ENCODE measurements at regions not wholly inside any gene's neighbourhood (a gene's known extent, or its start where the extent isn't known, plus 50 kb on each side); places are given as distances from the start of the nearest gene placed in this dataset.
"Not testable (repeated sequence)": the region's sequence is repeated elsewhere in the genome, so short reads cannot be mapped to it uniquely, and the experiment has no call there.

- Histone ChIP-seq H3K36me3 (no peaks in the 10 kb centered on the region), H3K9me3 (ENCODE audit: severe bottlenecking) (no peaks in the 10 kb centered on the region), H3K4me3 (ENCODE audit: low read depth, low read length) (no peak overlapping the region), H3K27ac (no peak overlapping the region), H3K27me3 (ENCODE audit: insufficient read depth, low read depth, severe bottlenecking) (no peaks in the 10 kb centered on the region)
- no peak for DNase-seq
- TF ChIP-seq CTCF (IDR thresholded peaks at IDR 0.05; ENCODE audit: low read depth, low read length) = no peak
Observed at GRCh38 chr11:37280200-37280599, 682.2 kb upstream of the RAG2 start.

DNA sequence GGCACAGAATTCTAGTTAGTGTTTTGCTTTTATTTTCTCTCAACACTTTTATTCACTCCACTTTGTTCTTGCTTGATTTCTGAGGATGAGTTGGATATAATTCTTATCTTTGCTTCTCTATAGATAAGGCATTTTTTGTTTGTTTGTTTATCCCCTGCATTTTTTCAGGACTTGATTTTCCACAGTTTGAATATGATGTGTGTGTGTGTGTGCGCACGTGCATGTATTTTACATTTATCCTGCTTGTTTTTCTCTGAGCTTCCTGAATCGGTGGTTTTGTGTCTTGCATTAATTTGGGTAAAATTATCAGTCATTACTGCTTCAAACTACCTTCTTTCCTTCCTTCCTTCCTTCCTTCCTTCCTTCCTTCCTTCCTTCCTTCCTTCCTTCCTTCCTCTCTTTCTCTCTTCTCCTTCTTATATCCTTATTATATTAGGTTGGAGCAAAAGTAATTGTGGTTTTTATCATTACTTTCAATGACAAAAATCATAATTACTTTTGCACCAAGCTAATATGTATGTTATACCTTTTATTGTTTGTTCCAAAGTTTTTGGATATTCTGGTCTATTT, 679.9 kb upstream of the RAG2 start:
- Histone ChIP-seq H3K4me3 (ENCODE audit: low read depth, low read length) (no peak overlapping the region), H3K9me3 (ENCODE audit: severe bottlenecking) (no peaks in the 10 kb centered on the region), H3K27ac (no peak overlapping the region), H3K36me3 (no peaks in the 10 kb centered on the region), H3K27me3 (ENCODE audit: insufficient read depth, low read depth, severe bottlenecking) (no peaks in the 10 kb centered on the region)
- DNase-seq = no peak
- no peak for TF ChIP-seq CTCF (IDR thresholded peaks at IDR 0.05; ENCODE audit: low read depth, low read length)

DNA sequence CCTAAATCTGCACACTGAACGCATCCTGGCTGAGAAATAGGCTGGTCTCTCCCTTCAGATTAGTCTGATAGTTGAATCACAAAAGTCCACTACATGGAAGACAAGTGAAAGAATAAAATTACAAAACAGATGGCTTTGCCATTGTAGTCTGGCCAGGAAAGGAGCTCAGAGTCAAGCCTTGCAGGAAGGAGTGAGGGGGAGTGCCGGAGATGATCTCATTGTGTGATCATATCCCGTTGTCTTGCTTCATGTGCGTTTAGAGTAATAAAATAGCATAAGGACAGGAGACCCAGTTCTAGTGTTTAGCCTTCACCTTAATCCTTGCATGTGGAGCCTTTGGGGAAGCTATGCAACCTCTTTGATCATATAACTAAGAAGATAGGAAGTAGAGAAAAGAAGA, 666.7 kb upstream of the RAG2 start:
- H3K27me3 ChIP-seq (ENCODE audit: insufficient read depth, low read depth, severe bottlenecking) = no peaks in the 10 kb centered on the region
- DNase-seq = no peak
- H3K9me3 ChIP-seq (ENCODE audit: severe bottlenecking) = peaks cover 4% of the 10 kb centered on the region
- H3K36me3 ChIP-seq = no peaks in the 10 kb centered on the region
- H3K4me3 ChIP-seq (ENCODE audit: low read depth, low read length) = no peak overlapping the region
- no peak overlapping the region for H3K27ac ChIP-seq
- no peak for TF ChIP-seq CTCF (IDR thresholded peaks at IDR 0.05; ENCODE audit: low read depth, low read length)

DNA sequence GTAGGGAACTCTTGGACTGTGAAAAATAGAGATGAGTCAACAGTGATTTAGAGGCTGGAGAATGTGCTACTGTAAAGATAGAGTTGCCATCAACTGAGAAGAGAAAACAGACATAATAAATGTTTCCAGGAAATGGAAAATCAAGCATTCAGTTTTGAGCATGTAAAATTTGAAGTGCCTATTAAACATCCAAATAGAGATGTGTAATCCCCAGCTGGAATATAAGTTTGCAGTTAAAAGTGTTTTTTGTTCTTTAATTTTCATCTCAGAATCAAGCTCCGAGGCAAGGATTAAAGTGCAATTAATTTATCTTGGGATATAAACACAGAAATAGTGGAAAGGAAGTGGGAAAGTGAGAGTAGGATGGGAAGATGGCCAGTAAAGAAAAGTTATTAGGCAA, 666.0 kb upstream of the RAG2 start:
- Histone ChIP-seq H3K27ac (no peak overlapping the region), H3K27me3 (ENCODE audit: insufficient read depth, low read depth, severe bottlenecking) (no peaks in the 10 kb centered on the region), H3K36me3 (no peaks in the 10 kb centered on the region), H3K9me3 (ENCODE audit: severe bottlenecking) (peaks cover 4% of the 10 kb centered on the region), H3K4me3 (ENCODE audit: low read depth, low read length) (no peak overlapping the region)
- no peak for TF ChIP-seq CTCF (IDR thresholded peaks at IDR 0.05; ENCODE audit: low read depth, low read length)
- DNase-seq = no peak

DNA sequence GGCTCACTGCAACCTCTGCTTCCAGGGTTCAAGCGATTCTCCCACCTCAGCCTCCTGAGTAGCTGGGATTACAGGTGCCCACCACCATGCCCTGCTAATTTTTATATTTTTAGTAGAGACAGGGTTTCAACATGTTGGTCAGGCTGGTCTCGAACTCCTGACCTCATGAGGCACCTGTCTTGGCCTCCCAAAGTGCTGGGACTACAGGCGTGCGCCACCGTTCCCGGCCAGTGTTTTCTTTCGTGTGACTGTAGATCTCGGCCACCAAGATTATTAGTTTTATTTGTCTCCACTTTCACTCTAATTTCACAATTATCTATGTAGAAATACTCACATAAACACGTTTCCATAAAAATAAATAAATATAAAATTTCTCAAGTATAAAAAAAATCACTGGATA, 665.4 kb upstream of the RAG2 start:
- not testable (repeated sequence) for H3K27me3 ChIP-seq (ENCODE audit: insufficient read depth, low read depth, severe bottlenecking); H3K4me3 ChIP-seq (ENCODE audit: low read depth, low read length); DNase-seq; H3K27ac ChIP-seq; H3K9me3 ChIP-seq (ENCODE audit: severe bottlenecking); H3K36me3 ChIP-seq

DNA sequence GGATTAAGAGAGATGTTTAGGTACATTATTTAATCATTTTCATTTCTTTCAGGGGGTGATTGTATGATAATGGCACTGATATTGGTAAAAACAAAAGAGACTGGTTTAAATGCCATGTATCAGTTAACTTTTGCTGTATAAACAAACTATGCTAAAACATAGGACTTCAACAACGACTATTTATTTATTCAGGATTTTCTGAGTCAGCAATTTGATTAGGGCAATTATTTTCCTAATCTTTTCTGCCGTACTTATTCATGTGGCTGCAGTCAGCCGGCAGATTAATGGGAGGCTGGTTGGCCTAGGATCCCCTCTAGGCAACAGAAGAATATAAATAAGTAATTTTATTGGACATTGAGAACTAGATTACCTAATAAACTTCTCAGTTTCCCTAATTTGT, 661.7 kb upstream of the RAG2 start:
- Histone ChIP-seq H3K36me3 (no peaks in the 10 kb centered on the region), H3K4me3 (ENCODE audit: low read depth, low read length) (no peak overlapping the region), H3K27me3 (ENCODE audit: insufficient read depth, low read depth, severe bottlenecking) (no peaks in the 10 kb centered on the region), H3K27ac (no peak overlapping the region), H3K9me3 (ENCODE audit: severe bottlenecking) (no peaks in the 10 kb centered on the region)
- TF ChIP-seq CTCF (IDR thresholded peaks at IDR 0.05; ENCODE audit: low read depth, low read length) = no peak
- DNase-seq = no peak
